GM18867 (cell line): ENCODE measurements at regions not wholly inside any gene's neighbourhood (a gene's known extent, or its start where the extent isn't known, plus 50 kb on each side); places are given as distances from the start of the nearest gene placed in this dataset.
"Not testable (repeated sequence)": the region's sequence is repeated elsewhere in the genome, so short reads cannot be mapped to it uniquely, and the experiment has no call there.

Experiments used
- ATAC-seq: cut with Tn5 transposase; IDR thresholded peaks from one replicate; pipeline ENCODE4 v1.9.1; 2021; ENCODE audit warnings: mild to moderate bottlenecking, moderate library complexity; ENCODE audit not compliant: unreplicated experiment

DNA sequence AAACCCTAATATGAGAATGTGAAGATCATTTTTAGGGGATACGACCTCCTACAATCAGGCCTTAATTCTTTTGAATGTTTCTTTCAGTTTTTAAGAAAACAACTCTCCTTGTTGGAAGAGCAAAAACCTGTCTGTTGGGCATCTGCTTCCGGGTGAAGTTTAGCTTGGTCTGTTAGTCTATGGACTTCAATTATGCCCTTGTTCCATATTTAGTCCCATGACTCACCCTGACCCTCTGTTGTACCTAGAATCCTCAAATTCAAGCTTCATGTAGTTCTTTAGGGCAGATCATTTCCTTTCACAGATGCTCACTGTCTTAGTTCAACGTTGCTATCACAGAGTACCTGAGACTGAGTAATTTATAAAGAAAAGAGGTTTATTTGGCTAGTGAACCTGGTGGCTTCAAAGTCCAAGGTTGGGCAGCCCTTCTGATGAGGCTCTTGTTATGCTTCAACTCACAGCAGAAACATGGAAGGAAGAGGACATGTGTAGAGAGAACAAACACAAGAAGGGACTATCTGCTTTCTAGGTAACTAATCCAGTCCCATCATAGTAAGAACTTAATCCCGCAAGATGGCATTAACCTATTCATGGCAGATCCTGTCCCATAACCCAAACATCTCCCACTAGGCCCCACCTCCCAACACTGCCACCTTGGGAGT lies 82.5 kb upstream of the SERPINE2 start:
- no peak for ATAC-seq

DNA sequence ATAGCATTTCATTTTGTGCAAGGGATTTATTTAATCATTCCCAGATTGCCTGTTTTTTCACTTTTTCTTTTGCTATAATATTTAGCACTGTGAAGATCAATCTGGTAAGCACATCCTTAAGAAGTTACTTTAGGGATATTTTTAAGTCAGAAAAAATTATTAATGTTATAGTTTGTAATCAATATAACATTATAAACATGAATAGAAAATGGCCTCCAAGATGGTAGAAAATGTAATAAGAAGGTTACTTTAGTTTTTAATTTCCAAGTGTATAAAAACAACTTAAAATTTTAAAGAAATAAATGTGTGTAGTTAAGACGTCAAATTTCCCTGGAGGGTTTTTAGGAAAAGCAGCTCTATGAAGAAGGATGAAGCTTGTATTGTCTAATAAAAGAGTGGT lies 81.9 kb upstream of the SERPINE2 start:
- no peak for ATAC-seq

GRCh38 chr2:224119846-224120245 lies 80.8 kb upstream of the SERPINE2 start:
- not testable (repeated sequence) for ATAC-seq

GRCh38 chr2:224114428-224114827 lies 75.3 kb upstream of the SERPINE2 start:
- ATAC-seq, result no peak

- not testable (repeated sequence) for ATAC-seq
Measured at GRCh38 chr2:224113930-224114329, 74.8 kb upstream of the SERPINE2 start.

DNA sequence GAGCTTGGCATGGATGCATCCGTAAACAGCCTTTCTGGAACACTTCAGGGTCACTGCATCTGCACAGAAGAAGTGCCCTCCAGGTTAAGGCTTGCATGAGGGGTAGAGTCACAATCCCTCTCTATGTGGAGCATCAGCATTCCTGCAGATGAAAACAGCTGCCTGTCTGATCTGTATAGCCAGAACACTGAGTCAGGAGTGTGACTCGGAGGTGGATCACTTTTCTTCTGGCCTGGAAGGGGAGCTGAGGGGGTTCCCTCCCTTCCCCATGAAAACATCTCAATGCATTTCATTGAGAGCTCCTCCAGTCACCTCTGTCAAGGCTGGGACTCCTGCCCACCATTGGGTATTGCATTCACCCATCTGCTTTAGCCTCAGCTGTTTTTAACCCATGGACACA lies 72.5 kb upstream of the SERPINE2 start:
- no peak for ATAC-seq

GRCh38 chr2:224110811-224111210 lies 71.7 kb upstream of the SERPINE2 start:
- ATAC-seq, result no peak

DNA sequence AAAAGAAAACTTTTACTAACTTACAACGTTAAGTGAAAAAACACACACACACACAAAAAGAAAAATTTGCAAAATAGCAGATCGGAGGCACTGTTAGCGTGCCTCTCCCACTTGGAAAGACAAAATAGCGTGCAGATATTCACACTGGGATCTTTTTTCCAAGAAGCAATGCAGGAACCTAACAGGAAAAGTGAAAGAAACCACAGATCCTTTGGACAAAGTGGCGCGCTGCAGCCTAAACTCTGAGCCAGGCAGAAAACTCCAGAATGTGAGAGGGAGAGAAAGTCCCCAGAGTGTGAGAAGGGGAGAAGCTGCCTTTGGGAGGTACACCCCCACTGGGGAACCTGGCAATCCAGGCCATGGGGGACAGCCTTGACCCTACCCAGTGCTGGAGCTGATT lies 70.7 kb upstream of the SERPINE2 start:
- no peak for ATAC-seq

DNA sequence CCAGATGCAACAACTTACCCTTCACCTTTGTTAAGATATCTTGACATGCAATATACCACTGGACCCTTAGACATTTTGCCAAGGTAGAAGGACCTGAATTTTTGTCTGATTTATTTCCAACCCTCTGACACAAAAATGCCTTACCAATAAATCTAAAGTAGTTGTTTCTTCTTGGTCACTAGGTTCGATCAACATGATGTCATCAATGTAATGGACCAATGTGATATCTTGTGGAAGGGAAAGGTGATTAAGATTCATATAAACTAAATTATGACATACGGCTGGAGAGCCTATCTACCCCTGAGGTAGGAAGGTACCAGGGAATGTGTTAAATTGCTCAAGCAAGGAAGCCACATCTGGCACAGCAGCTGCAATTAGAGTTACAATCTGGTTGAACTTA lies 67.7 kb upstream of the SERPINE2 start:
- no peak for ATAC-seq

- ATAC-seq, result no peak
Measured at GRCh38 chr2:224104668-224105386, 65.7 kb upstream of the SERPINE2 start.

- ATAC-seq, result no peak
Measured at GRCh38 chr2:224103651-224104050, 64.6 kb upstream of the SERPINE2 start.

DNA sequence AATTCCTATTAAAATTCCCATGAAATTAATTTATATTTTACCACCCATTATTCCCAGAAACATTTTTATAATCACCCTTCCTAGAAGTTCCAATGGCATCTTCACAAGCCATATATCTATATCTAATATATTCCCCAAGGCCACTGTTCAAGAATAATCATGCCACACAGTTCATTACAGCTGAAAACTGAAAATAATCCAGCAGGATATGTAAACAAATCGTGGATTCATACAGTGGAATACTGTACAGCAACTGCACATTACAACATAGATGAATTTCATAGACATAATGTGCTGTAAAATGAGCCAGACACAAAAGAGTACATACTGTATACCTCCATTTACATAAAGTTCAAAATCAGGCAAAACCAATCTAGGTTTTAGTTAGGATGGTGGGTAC lies 63.9 kb upstream of the SERPINE2 start:
- ATAC-seq, result no peak

- no peak for ATAC-seq
Measured at GRCh38 chr2:224101820-224102630, 62.9 kb upstream of the SERPINE2 start.

GRCh38 chr2:224099861-224100643 lies 61.0 kb upstream of the SERPINE2 start:
- ATAC-seq, result no peak

DNA sequence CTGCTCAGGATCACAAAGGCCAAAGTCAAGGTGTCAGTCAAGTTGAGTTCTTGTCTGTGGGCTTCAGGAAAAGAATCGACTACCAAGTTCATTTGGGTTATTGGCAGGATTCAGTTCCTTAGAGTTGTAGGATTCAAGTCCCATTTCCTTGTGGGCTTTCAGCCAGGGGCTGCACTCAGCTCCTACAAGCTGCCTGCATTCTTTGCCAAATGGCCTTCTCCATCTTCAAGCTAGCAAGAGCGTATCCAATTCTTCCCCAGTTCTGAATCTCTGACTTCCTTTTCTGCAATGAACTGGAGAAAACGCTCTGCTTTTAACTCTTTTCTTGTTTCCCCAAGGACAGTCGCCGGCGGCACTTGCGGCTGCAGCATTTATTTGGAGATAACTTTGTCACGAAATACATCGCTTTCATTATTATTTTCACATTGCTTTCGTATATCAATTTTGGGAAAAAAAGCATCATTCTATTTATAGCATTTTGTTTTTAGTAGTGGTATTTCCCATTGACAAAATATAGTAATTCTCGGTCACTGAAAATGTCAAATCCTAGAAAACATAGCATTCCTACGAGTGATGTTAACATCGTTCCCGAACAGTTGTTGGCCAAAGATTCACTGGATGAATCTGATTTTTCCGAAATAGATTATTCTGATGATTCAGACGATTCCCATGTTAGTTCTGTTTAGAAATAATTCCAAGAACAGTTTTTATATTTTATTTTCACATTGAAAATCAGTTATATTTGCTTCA lies 59.6 kb upstream of the SERPINE2 start:
- ATAC-seq, result no peak

- ATAC-seq, result no peak
Measured at GRCh38 chr2:224094413-224094812, 55.3 kb upstream of the SERPINE2 start.

DNA sequence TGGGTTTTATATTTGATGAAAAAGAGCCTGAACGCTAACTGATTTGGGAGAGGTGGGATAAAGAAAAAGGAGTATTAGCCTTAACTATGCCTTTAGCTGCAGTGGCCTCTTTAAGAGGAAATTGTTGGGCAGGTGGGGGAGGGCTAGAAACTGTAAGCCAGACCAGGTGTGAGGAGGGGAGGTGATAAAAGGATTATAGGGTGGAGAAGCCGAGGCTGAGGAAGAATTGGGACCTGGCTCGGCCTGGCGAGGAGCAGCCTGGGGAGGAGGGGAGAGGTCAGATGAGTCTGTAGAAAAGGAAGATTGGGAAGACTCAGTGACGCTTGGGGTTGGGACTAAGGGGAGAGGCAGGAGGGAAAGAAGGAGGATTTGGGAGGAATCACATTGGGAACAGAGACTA lies 52.6 kb upstream of the SERPINE2 start:
- ATAC-seq, result not testable (repeated sequence)

DNA sequence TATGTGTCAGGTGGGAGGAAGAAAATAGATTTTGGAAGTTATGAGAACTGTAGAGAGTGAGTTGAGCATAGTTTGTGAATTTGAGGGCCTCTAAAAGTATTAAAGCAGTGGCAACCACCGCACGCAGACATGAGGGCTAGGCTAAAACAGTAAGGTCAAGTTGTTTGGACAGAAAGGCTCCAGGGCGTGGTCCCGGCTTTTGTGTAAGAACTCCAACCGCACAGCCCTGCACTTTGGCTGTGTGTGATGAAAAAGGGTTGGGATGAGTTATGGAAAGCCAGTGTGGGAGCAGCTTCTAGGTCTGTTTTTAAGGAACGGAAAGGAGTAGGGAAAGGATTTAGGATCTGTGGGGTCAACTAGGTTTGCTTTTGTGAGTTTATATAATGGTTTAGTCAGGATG lies 50.5 kb upstream of the SERPINE2 start:
- ATAC-seq, result not testable (repeated sequence)
